Ishikawa (cell line): ENCODE measurements at regions not wholly inside any gene's neighbourhood (a gene's known extent, or its start where the extent isn't known, plus 50 kb on each side); places are given as distances from the start of the nearest gene placed in this dataset.

Source experiments
- EGR1 ChIP-seq: IDR thresholded peaks from 2 replicates; pipeline ENCODE4 v1.6.1; 2012
- EP300 ChIP-seq: IDR thresholded peaks from 2 replicates; pipeline ENCODE4 v1.6.1; 2012; ENCODE audit warnings: borderline replicate concordance
- FOXM1 ChIP-seq: IDR thresholded peaks from 2 replicates; pipeline ENCODE4 v1.6.1; 2012; ENCODE audit warnings: low read depth, borderline replicate concordance
- RAD21 ChIP-seq: IDR thresholded peaks from 2 replicates; pipeline ENCODE4 v1.6.1; 2012; ENCODE audit warnings: low read depth
- YY1 ChIP-seq: IDR thresholded peaks from 2 replicates; pipeline ENCODE4 v1.6.1; 2012; ENCODE audit warnings: low read depth
- TF ChIP-seq, protein P1 (sequence below): IDR thresholded peaks from 2 replicates; pipeline ENCODE4 v1.6.1; 2012
- TF ChIP-seq, protein P2 (sequence below): IDR thresholded peaks from 2 replicates; pipeline ENCODE4 v1.6.1; 2012; ENCODE audit warnings: low read depth, mild to moderate bottlenecking
- TF ChIP-seq, protein P3 (sequence below): IDR thresholded peaks from 2 replicates; pipeline ENCODE4 v1.6.1; 2012

DNA sequence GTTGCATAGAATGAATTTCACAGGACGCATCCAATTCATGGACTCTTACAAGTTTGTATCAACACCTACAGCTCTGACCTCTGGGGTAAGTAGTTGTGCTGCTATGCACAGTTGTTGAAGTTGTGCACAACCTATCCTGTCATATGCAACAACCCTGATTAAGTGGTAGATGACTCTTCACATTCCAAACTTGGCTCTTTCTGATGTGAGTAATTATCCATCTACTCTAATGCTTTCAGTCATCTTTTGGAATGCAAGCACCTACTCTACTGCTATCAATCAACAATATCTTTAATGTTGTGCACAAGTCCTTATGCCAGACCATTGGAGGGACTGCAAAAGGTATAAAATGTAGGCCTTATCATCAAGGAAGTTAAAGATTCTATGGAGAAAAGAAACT lies 921.4 kb downstream of the MCTP2 start:
- TF ChIP-seq FOXM1 (no peak), RAD21 (no peak), EP300 (no peak), YY1 (no peak), EGR1 (no peak)
- TF ChIP-seq, protein P1, sequence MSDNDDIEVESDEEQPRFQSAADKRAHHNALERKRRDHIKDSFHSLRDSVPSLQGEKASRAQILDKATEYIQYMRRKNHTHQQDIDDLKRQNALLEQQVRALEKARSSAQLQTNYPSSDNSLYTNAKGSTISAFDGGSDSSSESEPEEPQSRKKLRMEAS: no peak
- TF ChIP-seq, protein P2, sequence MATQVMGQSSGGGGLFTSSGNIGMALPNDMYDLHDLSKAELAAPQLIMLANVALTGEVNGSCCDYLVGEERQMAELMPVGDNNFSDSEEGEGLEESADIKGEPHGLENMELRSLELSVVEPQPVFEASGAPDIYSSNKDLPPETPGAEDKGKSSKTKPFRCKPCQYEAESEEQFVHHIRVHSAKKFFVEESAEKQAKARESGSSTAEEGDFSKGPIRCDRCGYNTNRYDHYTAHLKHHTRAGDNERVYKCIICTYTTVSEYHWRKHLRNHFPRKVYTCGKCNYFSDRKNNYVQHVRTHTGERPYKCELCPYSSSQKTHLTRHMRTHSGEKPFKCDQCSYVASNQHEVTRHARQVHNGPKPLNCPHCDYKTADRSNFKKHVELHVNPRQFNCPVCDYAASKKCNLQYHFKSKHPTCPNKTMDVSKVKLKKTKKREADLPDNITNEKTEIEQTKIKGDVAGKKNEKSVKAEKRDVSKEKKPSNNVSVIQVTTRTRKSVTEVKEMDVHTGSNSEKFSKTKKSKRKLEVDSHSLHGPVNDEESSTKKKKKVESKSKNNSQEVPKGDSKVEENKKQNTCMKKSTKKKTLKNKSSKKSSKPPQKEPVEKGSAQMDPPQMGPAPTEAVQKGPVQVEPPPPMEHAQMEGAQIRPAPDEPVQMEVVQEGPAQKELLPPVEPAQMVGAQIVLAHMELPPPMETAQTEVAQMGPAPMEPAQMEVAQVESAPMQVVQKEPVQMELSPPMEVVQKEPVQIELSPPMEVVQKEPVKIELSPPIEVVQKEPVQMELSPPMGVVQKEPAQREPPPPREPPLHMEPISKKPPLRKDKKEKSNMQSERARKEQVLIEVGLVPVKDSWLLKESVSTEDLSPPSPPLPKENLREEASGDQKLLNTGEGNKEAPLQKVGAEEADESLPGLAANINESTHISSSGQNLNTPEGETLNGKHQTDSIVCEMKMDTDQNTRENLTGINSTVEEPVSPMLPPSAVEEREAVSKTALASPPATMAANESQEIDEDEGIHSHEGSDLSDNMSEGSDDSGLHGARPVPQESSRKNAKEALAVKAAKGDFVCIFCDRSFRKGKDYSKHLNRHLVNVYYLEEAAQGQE: no peak
- TF ChIP-seq, protein P3, sequence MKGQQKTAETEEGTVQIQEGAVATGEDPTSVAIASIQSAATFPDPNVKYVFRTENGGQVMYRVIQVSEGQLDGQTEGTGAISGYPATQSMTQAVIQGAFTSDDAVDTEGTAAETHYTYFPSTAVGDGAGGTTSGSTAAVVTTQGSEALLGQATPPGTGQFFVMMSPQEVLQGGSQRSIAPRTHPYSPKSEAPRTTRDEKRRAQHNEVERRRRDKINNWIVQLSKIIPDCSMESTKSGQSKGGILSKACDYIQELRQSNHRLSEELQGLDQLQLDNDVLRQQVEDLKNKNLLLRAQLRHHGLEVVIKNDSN: no peak
